ENCODE measurements at regions not wholly inside any gene's neighbourhood (a gene's known extent, or its start where the extent isn't known, plus 50 kb on each side); places are given as distances from the start of the nearest gene placed in this dataset.

GRCh38 chr16:13545271-13545670 is 374.7 kb upstream of the ERCC4 start:
- DNase-seq (ENCODE audit: extremely low spot score): no peak
- ChIA-PET POLR2A (no interaction called here), CTCF (no interaction called here)
- TF ChIP-seq LEF1 (IDR thresholded peaks at IDR 0.05; ENCODE audit: borderline replicate concordance) (no peak), FOXK2 (IDR thresholded peaks at IDR 0.05) (no peak), FOXM1 (IDR thresholded peaks at IDR 0.05; ENCODE audit: borderline replicate concordance) (no peak), TARDBP (IDR thresholded peaks at IDR 0.05) (no peak), BHLHE40 (IDR thresholded peaks at IDR 0.05; ENCODE audit: borderline replicate concordance) (no peak), FOXA1 (IDR thresholded peaks at IDR 0.05) (no peak)

- no peak for DNase-seq (ENCODE audit: extremely low spot score)
- ChIA-PET CTCF (no interaction called here), POLR2A (no interaction called here)
- TF ChIP-seq FOXA1 (IDR thresholded peaks at IDR 0.05): no peak
- no peak for TF ChIP-seq L3MBTL2 (conservative IDR thresholded peaks at IDR 0.05)
- TF ChIP-seq ZNF384 (IDR thresholded peaks at IDR 0.05): no peak
- no peak for TF ChIP-seq SUZ12 (IDR thresholded peaks at IDR 0.05)
- no peak for TF ChIP-seq HDGF (IDR thresholded peaks at IDR 0.05; ENCODE audit: borderline replicate concordance)
- TF ChIP-seq TARDBP (IDR thresholded peaks at IDR 0.05): no peak
- TF ChIP-seq PKNOX1 (IDR thresholded peaks at IDR 0.05): no peak
- TF ChIP-seq FOXK2 (IDR thresholded peaks at IDR 0.05): no peak
- no peak for TF ChIP-seq LEF1 (IDR thresholded peaks at IDR 0.05; ENCODE audit: borderline replicate concordance)
- TF ChIP-seq NFRKB (IDR thresholded peaks at IDR 0.05): no peak
- no peak for TF ChIP-seq CTBP1 (IDR thresholded peaks at IDR 0.05; ENCODE audit: borderline replicate concordance)
- TF ChIP-seq ELF4 (IDR thresholded peaks at IDR 0.05): no peak
- TF ChIP-seq BHLHE40 (IDR thresholded peaks at IDR 0.05; ENCODE audit: borderline replicate concordance): no peak
- TF ChIP-seq SP1 (IDR thresholded peaks at IDR 0.05): no peak
- TF ChIP-seq FOXM1 (IDR thresholded peaks at IDR 0.05; ENCODE audit: borderline replicate concordance): no peak
- TF ChIP-seq ARNT (IDR thresholded peaks at IDR 0.05): no peak
Observed at GRCh38 chr16:13550254-13550653, 369.7 kb upstream of the ERCC4 start.

- CTCF ChIA-PET: no interaction called here
- TF ChIP-seq BHLHE40 (IDR thresholded peaks at IDR 0.05; ENCODE audit: borderline replicate concordance) (no peak), FOXA1 (IDR thresholded peaks at IDR 0.05) (no peak), FOXK2 (IDR thresholded peaks at IDR 0.05) (no peak), SP1 (IDR thresholded peaks at IDR 0.05) (no peak), ZNF384 (IDR thresholded peaks at IDR 0.05) (no peak), PKNOX1 (IDR thresholded peaks at IDR 0.05) (no peak), NFRKB (IDR thresholded peaks at IDR 0.05) (no peak), ELF4 (IDR thresholded peaks at IDR 0.05) (no peak), LEF1 (IDR thresholded peaks at IDR 0.05; ENCODE audit: borderline replicate concordance) (no peak), ARNT (IDR thresholded peaks at IDR 0.05) (no peak), FOXM1 (IDR thresholded peaks at IDR 0.05; ENCODE audit: borderline replicate concordance) (no peak)
- no peak for DNase-seq (ENCODE audit: extremely low spot score)
- POLR2A ChIA-PET: no interaction called here
Observed at GRCh38 chr16:13552062-13552959, 367.6 kb upstream of the ERCC4 start.

GRCh38 chr16:13552960-13553257 is 367.0 kb upstream of the ERCC4 start:
- no peak for DNase-seq (ENCODE audit: extremely low spot score)
- TF ChIP-seq FOXA1 (IDR thresholded peaks at IDR 0.05) (no peak), ARNT (IDR thresholded peaks at IDR 0.05) (no peak), FOXM1 (IDR thresholded peaks at IDR 0.05; ENCODE audit: borderline replicate concordance) (no peak), HDGF (IDR thresholded peaks at IDR 0.05; ENCODE audit: borderline replicate concordance) (no peak), TARDBP (IDR thresholded peaks at IDR 0.05) (no peak), ELF4 (IDR thresholded peaks at IDR 0.05) (no peak), L3MBTL2 (conservative IDR thresholded peaks at IDR 0.05) (no peak), LEF1 (IDR thresholded peaks at IDR 0.05; ENCODE audit: borderline replicate concordance) (no peak), PKNOX1 (IDR thresholded peaks at IDR 0.05) (no peak), CTBP1 (IDR thresholded peaks at IDR 0.05; ENCODE audit: borderline replicate concordance) (no peak), ZNF384 (IDR thresholded peaks at IDR 0.05) (no peak), NFRKB (IDR thresholded peaks at IDR 0.05) (no peak), SUZ12 (IDR thresholded peaks at IDR 0.05) (no peak)
- ChIA-PET POLR2A (no interaction called here), CTCF (no interaction called here)

- TF ChIP-seq ARNT (IDR thresholded peaks at IDR 0.05) (no peak), LEF1 (IDR thresholded peaks at IDR 0.05; ENCODE audit: borderline replicate concordance) (no peak), TARDBP (IDR thresholded peaks at IDR 0.05) (no peak), FOXA1 (IDR thresholded peaks at IDR 0.05) (no peak), FOXK2 (IDR thresholded peaks at IDR 0.05) (no peak), HDGF (IDR thresholded peaks at IDR 0.05; ENCODE audit: borderline replicate concordance) (no peak)
- CTCF ChIA-PET: no interaction called here
- DNase-seq (ENCODE audit: extremely low spot score): no peak
- POLR2A ChIA-PET: no interaction called here
Observed at GRCh38 chr16:13553453-13553985, 366.4 kb upstream of the ERCC4 start.

GRCh38 chr16:13554005-13554404 is 365.9 kb upstream of the ERCC4 start:
- CTCF ChIA-PET: interaction anchor here (0.6 kb wide), 1 partner anchor 10 kb away, joined by 3 read pairs; no protein-coding TSS in a partner anchor
- TF ChIP-seq NFRKB (IDR thresholded peaks at IDR 0.05) (no peak), ZNF384 (IDR thresholded peaks at IDR 0.05) (no peak), ELF4 (IDR thresholded peaks at IDR 0.05) (no peak), LEF1 (IDR thresholded peaks at IDR 0.05; ENCODE audit: borderline replicate concordance) (no peak), SUZ12 (IDR thresholded peaks at IDR 0.05) (no peak), SP1 (IDR thresholded peaks at IDR 0.05) (no peak), FOXA1 (IDR thresholded peaks at IDR 0.05) (no peak), PKNOX1 (IDR thresholded peaks at IDR 0.05) (no peak), FOXK2 (IDR thresholded peaks at IDR 0.05) (no peak), L3MBTL2 (conservative IDR thresholded peaks at IDR 0.05) (no peak), BHLHE40 (IDR thresholded peaks at IDR 0.05; ENCODE audit: borderline replicate concordance) (no peak), HDGF (IDR thresholded peaks at IDR 0.05; ENCODE audit: borderline replicate concordance) (no peak), TARDBP (IDR thresholded peaks at IDR 0.05) (no peak)
- POLR2A ChIA-PET: no interaction called here
- DNase-seq (ENCODE audit: extremely low spot score): no peak

Data from HEK293T (cell line).